ENCODE measurements at regions not wholly inside any gene's neighbourhood (a gene's known extent, or its start where the extent isn't known, plus 50 kb on each side); places are given as distances from the start of the nearest gene placed in this dataset.

- TF ChIP-seq POLR2A (IDR thresholded peaks at IDR 0.05; ENCODE audit: low read length), result no peak
- no peak for TF ChIP-seq GATA1 (IDR thresholded peaks at IDR 0.05; ENCODE audit: low read depth, low read length)
These were observed 268.1 kb upstream of the UBE2E2 start for GRCh38 chr3:22935040-22935439.

All from erythroblast (primary cell).